Activated T-helper 2 cell treated with anti-CD3 and anti-CD28 coated beads, Interferon-gamma antibody, Interleukin-2, Interleukin-4, amounts not matched to agents 10 μg/mL and 5 μg/mL and 100 μg/mL, durations not matched to agents 14 hours and 24 hours and 36 hours (primary cell): ENCODE measurements at regions not wholly inside any gene's neighbourhood (a gene's known extent, or its start where the extent isn't known, plus 50 kb on each side); places are given as distances from the start of the nearest gene placed in this dataset.

Experiments
- DNase-seq: peaks from one replicate; pipeline ENCODE4 v3.0.0; 2021; ENCODE audit warnings: low spot score
- H3K27ac Mint-ChIP-seq: one replicate; pipeline ENCODE4 v1.8.0; 2021; ENCODE audit warnings: mixed read lengths
- H3K27me3 Mint-ChIP-seq: one replicate; pipeline ENCODE4 v1.8.0; 2021; ENCODE audit warnings: low read depth, mixed read lengths
- H3K36me3 Mint-ChIP-seq: one replicate; pipeline ENCODE4 v1.8.0; 2021; ENCODE audit warnings: low read depth, mixed read lengths
- H3K4me1 Mint-ChIP-seq: one replicate; pipeline ENCODE4 v1.8.0; 2021; ENCODE audit warnings: low read depth, mixed read lengths
- H3K4me3 Mint-ChIP-seq: one replicate; pipeline ENCODE4 v1.8.0; 2021; ENCODE audit warnings: low read depth, mild to moderate bottlenecking, moderate library complexity, mixed read lengths
- H3K9me3 Mint-ChIP-seq: one replicate; pipeline ENCODE4 v1.8.0; 2021; ENCODE audit warnings: mixed read lengths
- intact Hi-C: fragments of 100-400 bp; cut with micrococcal nuclease; formaldehyde crosslinking; loops from one replicate; pipeline ENCODE4 v1.15.1; 2023

- H3K9me3 Mint-ChIP-seq, result peaks cover 27% of the 10 kb centered on the region
- H3K36me3 Mint-ChIP-seq, result no peaks in the 10 kb centered on the region
- H3K4me1 Mint-ChIP-seq, result no peaks in the 10 kb centered on the region
- H3K27me3 Mint-ChIP-seq, result no peaks in the 10 kb centered on the region
- intact Hi-C loops, result no loop called here
- H3K4me3 Mint-ChIP-seq, result no peak overlapping the region
- H3K27ac Mint-ChIP-seq, result no peak overlapping the region
- DNase-seq, result no peak
Observed at GRCh38 chr20:55291261-55291660, 714.1 kb downstream of the CBLN4 start.

DNA sequence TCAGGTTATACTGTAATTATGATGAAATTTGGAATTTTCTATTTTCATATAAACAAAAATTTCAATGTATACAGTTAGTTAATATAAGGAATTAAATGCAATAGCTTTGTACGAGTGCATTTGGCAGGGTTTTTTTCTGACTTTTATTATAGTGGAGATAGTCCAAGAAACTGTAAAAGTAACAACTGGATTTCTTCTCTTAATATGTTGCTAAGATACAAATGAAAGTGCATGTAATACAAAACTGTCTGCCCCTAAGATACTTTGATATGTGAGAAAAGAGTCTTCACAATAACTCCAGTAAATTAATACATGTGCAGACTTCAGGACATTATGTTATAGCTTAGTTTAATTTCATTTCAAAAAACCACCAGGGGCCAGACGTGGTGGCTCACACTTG lies 721.4 kb downstream of the CBLN4 start:
- no peaks in the 10 kb centered on the region for H3K4me1 Mint-ChIP-seq
- H3K36me3 Mint-ChIP-seq, result no peaks in the 10 kb centered on the region
- H3K27me3 Mint-ChIP-seq, result no peaks in the 10 kb centered on the region
- no peak for DNase-seq
- H3K9me3 Mint-ChIP-seq, result peaks cover 29% of the 10 kb centered on the region
- intact Hi-C loops, result no loop called here
- no peak overlapping the region for H3K27ac Mint-ChIP-seq
- no peak overlapping the region for H3K4me3 Mint-ChIP-seq

DNA sequence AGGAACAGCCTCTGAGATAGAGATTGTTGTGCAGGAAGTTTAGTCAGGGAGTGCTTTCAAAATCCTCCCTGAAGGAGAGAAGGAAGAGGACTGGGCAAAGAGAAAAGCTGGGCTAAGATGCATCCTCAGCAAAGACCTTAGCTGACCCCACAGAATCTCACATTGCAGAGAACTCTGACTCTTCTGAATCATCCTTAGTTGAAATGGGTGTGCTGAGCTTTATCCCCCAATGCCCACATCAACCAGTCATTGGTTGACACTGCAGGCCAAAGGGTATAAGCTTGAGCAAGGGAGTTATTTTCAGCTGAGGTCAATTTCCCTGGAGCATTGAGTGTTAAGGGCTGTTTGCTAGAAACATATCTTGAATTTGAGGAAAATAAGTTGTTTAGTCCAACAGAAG lies 732.2 kb downstream of the CBLN4 start:
- intact Hi-C loops, result no loop called here

GRCh38 chr20:55271371-55271770 lies 733.9 kb downstream of the CBLN4 start:
- Mint-ChIP-seq H3K4me1 (no peaks in the 10 kb centered on the region), H3K4me3 (no peak overlapping the region), H3K9me3 (peaks cover 32% of the 10 kb centered on the region), H3K27ac (no peak overlapping the region), H3K27me3 (no peaks in the 10 kb centered on the region), H3K36me3 (no peaks in the 10 kb centered on the region)
- intact Hi-C loops, result no loop called here
- DNase-seq, result no peak

More for the DNA sequence above, 732.2 kb downstream of the CBLN4 start:
- no peaks in the 10 kb centered on the region for H3K36me3 Mint-ChIP-seq
- peaks cover 40% of the 10 kb centered on the region for H3K9me3 Mint-ChIP-seq
- H3K27ac Mint-ChIP-seq, result no peak overlapping the region
- H3K4me1 Mint-ChIP-seq, result no peaks in the 10 kb centered on the region
- H3K4me3 Mint-ChIP-seq, result no peak overlapping the region
- DNase-seq, result no peak
- no peaks in the 10 kb centered on the region for H3K27me3 Mint-ChIP-seq

- Mint-ChIP-seq H3K4me3 (no peak overlapping the region), H3K36me3 (no peaks in the 10 kb centered on the region), H3K27ac (no peak overlapping the region), H3K27me3 (no peaks in the 10 kb centered on the region), H3K9me3 (peaks cover 29% of the 10 kb centered on the region), H3K4me1 (no peaks in the 10 kb centered on the region)
- DNase-seq, result no peak
- intact Hi-C loops, result no loop called here
Observed at GRCh38 chr20:55269913-55270312, 735.4 kb downstream of the CBLN4 start.

DNA sequence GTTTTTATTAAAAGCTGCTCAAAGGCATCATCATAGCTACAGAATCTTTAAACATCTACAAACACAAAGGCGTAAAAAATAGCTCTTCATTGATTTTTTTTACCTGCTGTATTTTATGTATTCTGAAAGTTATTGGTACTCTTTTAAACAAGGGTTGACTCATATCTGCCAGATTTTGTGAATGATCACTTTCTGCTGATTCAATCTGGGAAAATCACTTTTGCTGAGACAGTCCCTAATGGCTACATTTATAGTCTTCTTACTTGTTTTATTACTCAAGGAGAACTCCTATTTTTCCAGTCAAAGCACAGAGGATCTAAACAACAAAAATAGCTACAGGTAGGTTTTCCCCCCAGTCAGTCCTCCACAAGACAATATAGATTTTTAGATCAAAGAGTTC lies 739.0 kb downstream of the CBLN4 start:
- Mint-ChIP-seq H3K36me3 (no peaks in the 10 kb centered on the region), H3K27ac (no peak overlapping the region), H3K4me1 (no peaks in the 10 kb centered on the region), H3K9me3 (peaks cover 27% of the 10 kb centered on the region), H3K4me3 (no peak overlapping the region), H3K27me3 (no peaks in the 10 kb centered on the region)
- intact Hi-C loops, result no loop called here
- no peak for DNase-seq

GRCh38 chr20:55264703-55265239 lies 740.5 kb downstream of the CBLN4 start:
- intact Hi-C loops, result no loop called here
- no peak for DNase-seq
- H3K4me3 Mint-ChIP-seq, result no peak overlapping the region
- H3K27ac Mint-ChIP-seq, result no peak overlapping the region
- H3K9me3 Mint-ChIP-seq, result peaks cover 25% of the 10 kb centered on the region
- H3K27me3 Mint-ChIP-seq, result no peaks in the 10 kb centered on the region
- no peaks in the 10 kb centered on the region for H3K36me3 Mint-ChIP-seq
- H3K4me1 Mint-ChIP-seq, result no peaks in the 10 kb centered on the region

GRCh38 chr20:55258559-55258958 lies 746.8 kb downstream of the CBLN4 start:
- Mint-ChIP-seq H3K4me1 (no peaks in the 10 kb centered on the region), H3K36me3 (no peaks in the 10 kb centered on the region), H3K27me3 (no peaks in the 10 kb centered on the region), H3K4me3 (no peak overlapping the region), H3K27ac (no peak overlapping the region), H3K9me3 (peaks cover 16% of the 10 kb centered on the region)
- intact Hi-C loops, result no loop called here
- no peak for DNase-seq

- no peak for DNase-seq
- intact Hi-C loops, result no loop called here
- Mint-ChIP-seq H3K27ac (no peak overlapping the region), H3K4me1 (no peaks in the 10 kb centered on the region), H3K36me3 (no peaks in the 10 kb centered on the region), H3K9me3 (peaks cover 29% of the 10 kb centered on the region), H3K27me3 (no peaks in the 10 kb centered on the region), H3K4me3 (no peak overlapping the region)
Observed at GRCh38 chr20:55255016-55255415, 750.3 kb downstream of the CBLN4 start.

GRCh38 chr20:55253781-55254180 lies 751.5 kb downstream of the CBLN4 start:
- Mint-ChIP-seq H3K9me3 (peaks cover 37% of the 10 kb centered on the region), H3K4me1 (no peaks in the 10 kb centered on the region), H3K27me3 (no peaks in the 10 kb centered on the region), H3K36me3 (no peaks in the 10 kb centered on the region), H3K4me3 (no peak overlapping the region), H3K27ac (no peak overlapping the region)
- no peak for DNase-seq
- intact Hi-C loops, result no loop called here

DNA sequence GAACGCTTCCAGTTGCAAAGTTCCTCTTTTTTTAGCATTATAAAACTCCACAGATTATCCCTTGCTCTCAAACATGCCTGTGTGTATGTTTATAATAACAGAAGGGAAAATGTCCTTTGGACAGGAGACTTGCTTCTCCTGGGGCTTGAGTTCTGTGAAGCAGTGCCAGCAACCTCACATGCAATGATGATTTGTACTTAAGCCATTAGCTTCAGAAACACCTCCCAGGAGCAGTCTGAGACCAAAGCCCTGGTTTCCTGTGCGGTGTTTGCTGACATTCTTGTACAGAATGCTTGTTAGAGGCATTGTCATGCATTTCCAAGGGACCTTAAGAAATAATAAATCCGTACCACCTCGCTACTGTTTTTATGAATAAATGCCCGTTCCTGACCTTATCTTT lies 752.8 kb downstream of the CBLN4 start:
- H3K4me1 Mint-ChIP-seq, result no peaks in the 10 kb centered on the region
- no peak for DNase-seq
- H3K36me3 Mint-ChIP-seq, result no peaks in the 10 kb centered on the region
- intact Hi-C loops, result no loop called here
- no peak overlapping the region for H3K4me3 Mint-ChIP-seq
- H3K27ac Mint-ChIP-seq, result no peak overlapping the region
- no peaks in the 10 kb centered on the region for H3K27me3 Mint-ChIP-seq
- H3K9me3 Mint-ChIP-seq, result peaks cover 36% of the 10 kb centered on the region

DNA sequence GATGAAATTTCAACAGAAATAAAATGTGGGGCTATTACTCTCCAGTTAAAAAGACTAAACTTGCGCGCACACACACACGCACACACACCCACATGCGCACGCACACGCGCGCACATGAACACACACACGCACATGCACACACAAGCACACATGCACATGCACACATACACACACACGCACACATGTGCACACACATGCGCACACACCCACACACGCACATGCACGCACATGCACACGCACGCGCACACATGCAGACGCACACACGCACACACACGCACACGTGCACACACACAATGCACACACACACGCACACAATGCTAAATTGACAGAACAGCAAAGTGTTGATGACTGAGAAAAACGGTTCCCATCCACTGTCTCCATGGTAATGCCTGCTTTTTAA lies 754.1 kb downstream of the CBLN4 start:
- intact Hi-C loops, result no loop called here
- H3K9me3 Mint-ChIP-seq, result peaks cover 42% of the 10 kb centered on the region
- no peaks in the 10 kb centered on the region for H3K27me3 Mint-ChIP-seq
- H3K27ac Mint-ChIP-seq, result no peak overlapping the region
- no peaks in the 10 kb centered on the region for H3K4me1 Mint-ChIP-seq
- no peak overlapping the region for H3K4me3 Mint-ChIP-seq
- DNase-seq, result no peak
- H3K36me3 Mint-ChIP-seq, result no peaks in the 10 kb centered on the region

DNA sequence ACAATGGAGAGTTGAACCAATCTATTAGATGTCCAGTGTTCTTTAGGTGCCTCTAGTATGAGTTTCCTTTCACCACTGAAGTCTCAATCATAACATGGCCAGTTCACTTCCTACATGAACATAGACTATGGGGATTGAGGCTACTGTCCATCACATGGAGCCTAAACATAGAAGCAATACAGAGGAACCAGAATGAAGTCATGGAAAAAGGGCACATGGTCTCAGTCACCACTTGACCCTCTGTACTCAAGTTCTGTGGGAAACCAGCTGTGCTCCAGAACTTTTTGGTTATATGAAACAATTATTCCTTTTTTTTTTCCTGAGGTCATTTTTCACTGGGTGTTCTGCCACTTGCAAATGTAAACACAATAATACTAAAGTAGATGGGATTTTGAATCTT lies 762.5 kb downstream of the CBLN4 start:
- H3K27ac Mint-ChIP-seq, result no peak overlapping the region
- H3K36me3 Mint-ChIP-seq, result no peaks in the 10 kb centered on the region
- intact Hi-C loops, result no loop called here
- H3K4me3 Mint-ChIP-seq, result no peak overlapping the region
- no peaks in the 10 kb centered on the region for H3K4me1 Mint-ChIP-seq
- no peaks in the 10 kb centered on the region for H3K27me3 Mint-ChIP-seq
- peaks cover 53% of the 10 kb centered on the region for H3K9me3 Mint-ChIP-seq
- no peak for DNase-seq

- no peaks in the 10 kb centered on the region for H3K36me3 Mint-ChIP-seq
- H3K4me3 Mint-ChIP-seq, result no peak overlapping the region
- no peaks in the 10 kb centered on the region for H3K4me1 Mint-ChIP-seq
- H3K27me3 Mint-ChIP-seq, result no peaks in the 10 kb centered on the region
- no peak for DNase-seq
- no peak overlapping the region for H3K27ac Mint-ChIP-seq
- intact Hi-C loops, result no loop called here
- peaks cover 43% of the 10 kb centered on the region for H3K9me3 Mint-ChIP-seq
Observed at GRCh38 chr20:55239269-55239668, 763.9 kb downstream of the DOK5 start.
